GM12875 (cell line): ENCODE measurements at regions not wholly inside any gene's neighbourhood (a gene's known extent, or its start where the extent isn't known, plus 50 kb on each side); places are given as distances from the start of the nearest gene placed in this dataset.

Experiments used
- H3K4me3 ChIP-seq: one replicate; pipeline ENCODE4 v1.5.1; 2011; ENCODE audit warnings: low read depth, low read length, control low read depth
- CTCF ChIP-seq: IDR thresholded peaks from 2 replicates; pipeline ENCODE4 v1.5.1; 2011; ENCODE audit warnings: low read depth, mild to moderate bottlenecking, control low read depth, inconsistent platforms, low read length, moderate library complexity, borderline replicate concordance; ENCODE audit not compliant: insufficient read depth

GRCh38 chr5:68757626-68758212 is 336.1 kb upstream of the SLC30A5 start:
- H3K4me3 ChIP-seq, result no peak overlapping the region
- no peak for TF ChIP-seq CTCF

- no peak for TF ChIP-seq CTCF
- no peak overlapping the region for H3K4me3 ChIP-seq
Observed at GRCh38 chr5:68759593-68759992, 334.2 kb upstream of the SLC30A5 start.

GRCh38 chr5:68762201-68762600 is 331.6 kb upstream of the SLC30A5 start:
- no peak overlapping the region for H3K4me3 ChIP-seq
- TF ChIP-seq CTCF, result no peak

- no peak for TF ChIP-seq CTCF
Observed at GRCh38 chr5:68766952-68767464, 326.8 kb upstream of the SLC30A5 start.

GRCh38 chr5:68770551-68770950 is 323.3 kb upstream of the SLC30A5 start:
- no peak for TF ChIP-seq CTCF
- H3K4me3 ChIP-seq, result no peak overlapping the region

More at GRCh38 chr5:68766952-68767464, 326.8 kb upstream of the SLC30A5 start:
- no peak overlapping the region for H3K4me3 ChIP-seq

- no peak for TF ChIP-seq CTCF
- H3K4me3 ChIP-seq, result no peak overlapping the region
Observed at GRCh38 chr5:68771221-68771620, 322.6 kb upstream of the SLC30A5 start.

GRCh38 chr5:68771732-68772131 is 322.1 kb upstream of the SLC30A5 start:
- no peak for TF ChIP-seq CTCF
- no peak overlapping the region for H3K4me3 ChIP-seq
